ENCODE measurements at regions not wholly inside any gene's neighbourhood (a gene's known extent, or its start where the extent isn't known, plus 50 kb on each side); places are given as distances from the start of the nearest gene placed in this dataset.
A peak's percentile ranks its signal among the peaks of the same experiment; 100 is the strongest.
"Not testable (repeated sequence)": the region's sequence is repeated elsewhere in the genome, so short reads cannot be mapped to it uniquely, and the experiment has no call there.

- no peak for DNase-seq
Measured at GRCh38 chr18:27581296-27581904, 396.3 kb upstream of the CHST9 start.

- DNase-seq = no peak
Measured at GRCh38 chr18:27579364-27579763, 394.3 kb upstream of the CHST9 start.

GRCh38 chr18:27577752-27578151 lies 392.6 kb upstream of the CHST9 start:
- DNase-seq = no peak

DNA sequence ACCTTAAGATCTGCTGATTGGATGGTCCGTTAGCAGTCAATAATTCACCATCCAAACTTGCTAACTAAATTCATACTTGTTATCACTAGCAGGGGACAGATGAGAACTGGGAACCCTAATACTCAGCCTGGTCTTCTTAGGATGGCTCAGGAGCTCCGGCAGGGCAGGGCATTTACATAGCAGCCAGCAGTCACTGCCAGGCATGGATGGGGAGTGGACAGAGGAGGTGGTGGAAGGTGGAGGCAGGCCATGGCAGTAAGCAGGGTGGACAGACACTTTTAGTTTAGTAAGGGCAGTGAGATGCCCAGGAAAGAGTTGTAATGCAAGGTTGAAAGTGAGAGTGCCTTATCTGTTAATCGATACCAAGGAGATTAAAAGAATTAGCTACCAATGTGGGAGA lies 392.2 kb upstream of the CHST9 start:
- DNase-seq = no peak

DNA sequence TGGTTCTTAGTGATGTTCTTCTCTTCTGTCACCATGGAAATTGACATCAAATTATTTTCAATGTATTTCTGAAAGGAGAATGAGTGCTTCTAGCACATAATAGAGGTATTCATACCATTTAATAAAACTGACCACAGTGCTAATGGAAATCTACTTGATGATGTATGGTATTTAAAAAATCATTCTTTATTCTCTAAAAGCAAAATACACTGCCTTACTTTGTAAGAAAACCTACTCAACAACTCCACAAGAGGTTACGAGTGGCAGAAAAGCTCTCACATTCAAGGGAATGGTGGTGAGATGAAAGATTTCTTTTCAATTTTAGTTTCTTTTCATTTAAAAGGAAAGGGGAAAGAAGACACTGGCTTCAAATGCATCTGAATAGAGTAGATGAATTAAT lies 382.3 kb upstream of the CHST9 start:
- DNase-seq = no peak

DNA sequence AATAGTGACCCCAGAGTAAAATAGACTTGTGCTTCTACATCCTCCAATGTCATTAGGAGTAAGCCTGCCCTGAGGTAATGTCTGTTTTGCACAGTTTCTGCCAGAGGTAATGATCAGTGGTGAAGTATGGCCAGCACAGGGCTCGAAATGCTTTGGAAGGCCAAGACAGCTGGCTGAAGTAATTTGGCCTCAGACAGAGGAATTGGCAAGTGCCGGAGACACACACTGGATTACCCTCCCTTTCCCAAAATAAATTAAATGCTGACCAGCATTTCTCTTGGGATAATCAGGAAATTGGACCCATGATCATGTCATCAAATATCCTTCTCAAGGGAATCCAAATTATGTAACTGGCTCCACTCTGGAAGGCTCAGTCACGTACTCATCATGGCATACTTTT lies 379.0 kb upstream of the CHST9 start:
- peak in 2 of 3 donors; percentile 22 to 38 for DNase-seq

DNA sequence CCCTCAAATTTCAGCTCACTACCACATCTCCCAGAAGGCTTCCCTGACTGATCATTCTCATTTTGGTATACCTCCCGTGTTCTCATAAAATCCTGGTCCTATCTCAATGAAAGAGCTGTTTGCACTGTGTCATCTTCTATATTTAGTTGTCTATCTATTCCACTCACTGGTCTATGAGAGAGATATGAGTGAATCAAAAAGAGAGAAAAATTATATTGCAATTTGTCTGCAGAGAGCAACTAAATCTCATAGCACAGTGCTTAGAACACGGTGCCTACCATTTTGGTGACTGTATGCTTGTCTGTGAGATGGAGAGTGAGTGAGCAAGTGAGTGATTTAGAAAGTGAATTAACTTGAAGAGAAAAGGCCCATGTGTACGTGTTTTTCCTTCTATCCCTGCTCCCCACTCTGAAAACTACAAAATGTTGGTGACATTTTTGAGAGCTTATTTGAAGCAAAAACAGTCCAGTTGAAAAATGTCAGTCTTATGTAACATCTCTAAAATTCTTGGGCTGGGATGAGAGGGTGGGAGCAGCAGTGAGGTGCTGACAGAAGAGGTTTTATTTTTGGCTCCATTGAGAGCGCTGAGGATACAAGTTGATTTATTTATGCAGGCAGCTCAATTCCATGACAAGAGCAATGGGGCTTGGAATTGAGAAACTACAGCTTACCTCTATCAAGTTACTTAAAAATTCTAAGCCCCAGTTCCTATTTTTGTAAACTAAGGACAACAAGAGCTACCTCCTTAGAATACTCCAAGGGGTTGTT lies 373.5 kb upstream of the CHST9 start:
- DNase-seq = peak in 2 of 3 donors; percentile 22 to 53

- no peak for DNase-seq
Measured at GRCh38 chr18:27556741-27557140, 371.6 kb upstream of the CHST9 start.

DNA sequence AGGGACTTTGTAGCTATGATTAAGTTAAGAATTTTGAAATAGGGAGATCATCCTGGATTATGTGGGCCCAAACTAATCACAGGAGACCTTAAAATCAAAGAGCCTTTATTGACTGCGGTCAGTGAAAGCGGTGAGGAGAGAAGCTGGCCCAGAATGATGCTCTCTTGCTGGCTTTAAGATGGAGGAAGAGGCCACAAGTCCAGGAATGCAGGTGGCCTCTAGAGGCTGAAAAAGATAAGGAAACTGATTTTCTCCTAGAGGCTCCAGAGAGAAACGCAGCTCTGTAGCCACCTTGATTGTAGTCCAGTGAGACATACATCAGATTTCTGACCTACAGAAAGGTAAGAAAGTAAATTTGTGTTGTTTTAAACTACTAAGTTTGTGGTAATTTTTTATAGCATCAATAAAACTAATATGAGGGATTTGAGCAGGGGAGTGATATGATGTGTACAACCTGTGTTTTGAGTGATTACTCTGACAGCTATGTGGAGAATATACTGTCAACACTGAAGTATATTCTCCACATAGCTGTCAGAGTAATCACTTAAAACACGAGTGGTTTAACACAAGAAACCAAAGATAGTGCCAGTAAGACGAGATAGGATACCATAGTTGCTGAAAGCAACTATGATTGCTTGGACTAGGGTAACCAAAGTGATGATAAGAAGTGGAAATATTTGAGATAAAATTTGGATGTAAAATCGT lies 364.4 kb upstream of the CHST9 start:
- DNase-seq = no peak

DNA sequence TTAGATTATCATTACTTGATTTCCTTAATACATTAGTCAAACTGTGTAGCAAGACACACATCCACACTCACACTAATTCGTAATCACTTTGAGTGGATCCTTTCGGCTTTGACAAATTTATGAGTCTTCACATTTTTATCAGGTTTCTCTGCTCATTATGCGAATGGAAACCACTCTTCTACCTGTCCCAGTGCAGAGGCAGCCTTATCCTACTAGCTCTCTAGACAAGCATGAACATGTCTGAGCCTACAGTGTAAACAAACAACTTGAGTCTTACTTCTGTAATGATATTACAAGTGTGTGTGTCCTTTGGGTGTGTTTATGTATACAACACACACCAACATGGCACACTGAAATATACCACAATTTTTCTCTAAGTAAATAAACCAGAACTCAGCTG lies 361.9 kb upstream of the CHST9 start:
- no peak for DNase-seq

GRCh38 chr18:27544206-27544605 lies 359.1 kb upstream of the CHST9 start:
- no peak for DNase-seq

- no peak for DNase-seq
Measured at GRCh38 chr18:27541293-27541692, 356.2 kb upstream of the CHST9 start.

- DNase-seq = no peak
Measured at GRCh38 chr18:27540111-27540510, 355.0 kb upstream of the CHST9 start.

- DNase-seq = no peak
Measured at GRCh38 chr18:27528925-27529521, 343.9 kb upstream of the CHST9 start.

- peak in 2 of 3 donors; percentile 6 to 73 for DNase-seq
Measured at GRCh38 chr18:27527856-27528255, 342.7 kb upstream of the CHST9 start.

- no peak for DNase-seq
Measured at GRCh38 chr18:27520401-27520800, 335.3 kb upstream of the CHST9 start.

DNA sequence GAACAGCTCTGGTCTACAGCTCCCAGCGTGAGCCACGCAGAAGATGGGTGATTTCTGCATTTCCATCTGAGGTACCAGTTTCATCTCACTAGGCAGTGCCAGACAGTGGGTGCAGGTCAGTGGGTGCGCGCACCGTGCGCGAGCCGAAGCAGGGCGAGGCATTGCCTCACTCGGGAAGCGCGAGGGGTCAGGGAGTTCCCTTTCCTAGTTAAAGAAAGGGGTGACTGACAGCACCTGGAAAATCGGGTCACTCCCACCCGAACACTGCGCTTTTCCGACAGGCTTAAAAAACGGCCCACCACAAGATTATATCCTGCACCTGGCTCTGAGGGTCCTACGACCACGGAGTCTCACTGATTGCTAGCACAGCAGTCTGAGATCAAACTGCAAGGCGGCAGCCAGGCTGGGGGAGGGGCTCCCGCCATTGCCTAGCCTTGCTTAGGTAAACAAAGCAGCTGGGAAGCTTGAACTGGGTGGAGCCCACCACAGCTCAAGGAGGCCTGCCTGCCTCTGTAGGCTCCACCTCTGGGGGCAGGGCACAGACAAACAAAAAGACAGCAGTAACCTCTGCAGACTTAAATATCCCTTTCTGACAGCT lies 325.0 kb upstream of the CHST9 start:
- DNase-seq = not testable (repeated sequence)

DNA sequence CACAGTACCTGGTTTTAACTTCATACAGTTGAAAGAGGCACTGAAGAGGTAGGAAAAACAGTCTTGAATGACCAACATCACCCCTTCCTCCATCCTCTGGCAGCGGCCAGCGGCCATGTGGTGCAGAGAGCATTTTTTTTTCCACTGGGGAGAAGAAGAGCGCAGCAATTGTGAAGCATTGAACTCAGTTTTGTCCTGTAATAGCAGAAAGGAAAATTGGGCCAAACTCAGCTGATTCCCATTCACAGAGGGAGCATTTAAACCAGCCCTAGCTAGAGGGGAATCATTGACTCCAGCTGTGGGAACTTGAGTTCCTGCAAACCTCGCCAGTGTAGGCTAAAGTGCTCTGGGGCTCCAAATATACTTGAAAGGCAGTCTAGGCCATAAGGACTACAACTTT lies 316.6 kb upstream of the CHST9 start:
- DNase-seq = peak; percentile 29 to 75 (median 34)

DNA sequence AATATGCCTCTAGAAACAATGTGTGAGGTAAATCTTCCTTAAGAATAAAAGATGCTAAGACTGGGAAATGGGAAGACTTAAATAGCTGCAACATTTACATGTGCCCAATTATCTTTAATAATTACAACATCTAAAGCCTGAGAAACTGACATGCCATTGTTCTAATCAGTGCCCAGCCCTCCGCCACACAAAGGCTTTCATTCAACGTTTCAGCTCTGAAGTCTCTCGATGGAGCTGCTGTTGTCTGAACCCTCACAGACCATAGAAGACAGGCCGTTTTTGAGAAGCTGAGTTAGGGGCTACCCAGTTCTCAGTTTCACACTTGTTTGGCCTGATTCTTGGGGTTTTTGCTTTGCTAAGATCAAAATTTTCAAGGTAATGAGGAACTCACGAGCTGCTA lies 315.4 kb upstream of the CHST9 start:
- no peak for DNase-seq

DNA sequence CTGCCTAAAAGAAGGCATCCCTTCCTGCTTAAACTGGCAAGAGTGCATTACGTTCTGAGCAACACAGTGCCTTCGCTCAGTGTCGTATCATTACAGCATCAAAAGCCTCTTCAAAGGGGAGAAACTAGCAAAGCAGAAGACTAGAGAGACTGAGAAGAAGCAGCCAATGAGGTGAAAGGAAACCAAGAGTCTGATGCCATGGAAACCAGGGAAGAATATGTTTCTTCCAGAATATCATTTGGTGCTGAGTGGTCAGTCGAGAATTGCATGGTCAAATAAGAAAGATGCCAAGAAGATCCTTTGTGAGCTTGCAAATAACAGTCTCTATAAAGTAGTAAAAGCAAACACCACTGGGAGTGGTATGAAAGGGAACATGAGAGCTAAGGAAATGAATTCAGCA lies 312.1 kb upstream of the CHST9 start:
- DNase-seq = peak in 2 of 3 donors; percentile 16 to 56

- DNase-seq = no peak
Measured at GRCh38 chr18:27493182-27493581, 308.1 kb upstream of the CHST9 start.

DNA sequence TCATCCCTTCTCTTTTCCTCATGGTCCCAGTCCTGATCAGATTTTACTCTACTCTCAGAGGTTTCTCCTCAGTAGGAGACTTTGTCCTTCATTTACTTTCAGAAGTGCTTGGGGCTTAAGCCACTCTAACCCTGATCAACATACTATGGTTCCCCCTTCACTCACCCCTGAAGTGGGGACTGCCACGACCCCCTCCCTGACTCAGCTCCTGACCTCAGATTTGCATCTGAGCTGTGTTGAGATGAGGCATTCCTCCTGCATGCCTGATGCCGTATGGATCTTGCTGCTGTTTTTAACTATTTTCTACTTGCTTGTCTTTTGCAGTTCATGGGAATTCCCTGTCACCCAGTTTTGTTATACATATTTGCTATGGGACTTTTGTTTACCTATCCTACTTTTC lies 306.7 kb upstream of the CHST9 start:
- no peak for DNase-seq
